CD4-positive, alpha-beta T cell treated with Interleukin-17A for 4 hours (primary cell): ENCODE measurements at regions not wholly inside any gene's neighbourhood (a gene's known extent, or its start where the extent isn't known, plus 50 kb on each side); places are given as distances from the start of the nearest gene placed in this dataset.
A peak's percentile ranks its signal among the peaks of the same experiment; 100 is the strongest.

ENCODE experiments used
- DNase-seq: peaks from one replicate; pipeline ENCODE4 v3.0.0-alpha.2; 2020; ENCODE audit warnings: mixed read lengths

GRCh38 chr7:32428546-32428945 is 61.6 kb downstream of the LSM5 start:
- no peak for DNase-seq

DNA sequence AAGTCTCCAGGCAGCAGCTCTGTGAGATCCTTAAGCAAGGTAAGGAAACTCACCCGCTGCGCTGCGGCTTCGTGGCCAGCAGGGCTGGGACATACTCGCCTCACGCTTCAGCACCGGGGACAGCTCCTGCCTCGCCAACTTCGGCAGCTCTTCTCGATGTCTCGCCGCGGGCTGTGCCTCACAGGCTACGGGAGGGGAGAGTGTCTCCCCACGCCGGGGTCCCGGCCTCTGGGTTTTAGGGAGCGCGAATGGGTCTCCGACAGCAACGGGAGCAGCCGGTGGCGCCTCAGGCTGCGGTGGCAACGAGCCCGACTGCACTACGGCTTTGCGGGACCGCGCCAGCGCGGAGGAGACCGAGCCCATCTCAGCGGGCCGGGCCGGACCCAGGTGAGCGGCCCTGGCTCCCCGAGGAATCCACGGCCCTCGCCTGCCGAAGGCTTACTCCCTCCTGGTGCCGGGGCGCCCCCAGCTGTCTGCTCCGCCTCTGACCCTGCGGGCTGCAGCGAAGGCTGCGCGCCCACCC is 62.4 kb downstream of the LSM5 start:
- peak; percentile 56 for DNase-seq

GRCh38 chr7:32416846-32417245 is 73.3 kb downstream of the LSM5 start:
- no peak for DNase-seq

DNA sequence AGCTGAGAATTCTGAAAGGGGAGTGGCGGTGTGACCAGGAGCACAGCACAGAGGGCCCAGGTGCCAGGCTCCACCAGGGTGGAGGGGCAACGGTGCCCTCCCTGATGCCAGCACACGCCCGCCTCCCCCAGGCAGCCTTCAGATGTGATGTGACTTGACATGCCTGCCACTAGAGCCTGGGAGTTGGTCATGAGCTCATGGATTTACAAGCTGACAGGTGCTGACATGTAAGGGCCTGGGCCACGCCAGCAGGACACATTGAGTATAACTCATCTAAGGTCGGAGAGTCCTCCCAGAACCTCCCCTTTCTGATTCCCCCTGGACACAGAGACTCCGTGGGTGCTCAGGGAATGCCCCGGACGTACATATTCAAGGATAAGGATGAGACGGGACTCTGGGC is 74.2 kb downstream of the LSM5 start:
- no peak for DNase-seq

DNA sequence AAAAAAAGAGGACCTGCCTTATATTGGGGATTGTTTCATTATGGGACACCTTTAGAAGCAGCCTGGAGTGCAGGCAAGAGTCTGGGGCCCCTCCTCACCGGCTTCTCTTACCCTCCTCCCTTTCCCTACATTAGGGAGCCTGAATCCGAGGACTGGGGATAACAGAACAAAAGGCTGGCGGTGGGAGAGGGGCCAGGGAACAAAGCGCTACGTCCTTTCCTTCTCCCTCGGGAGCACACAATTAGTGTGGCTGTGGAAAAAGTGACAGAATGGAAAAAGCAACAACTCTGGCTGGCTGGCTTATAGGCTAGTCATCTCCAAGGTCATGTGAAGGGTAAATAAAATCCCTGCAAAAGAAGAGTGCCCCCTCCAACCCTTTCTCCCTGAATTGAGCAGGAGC is 74.7 kb downstream of the LSM5 start:
- no peak for DNase-seq

DNA sequence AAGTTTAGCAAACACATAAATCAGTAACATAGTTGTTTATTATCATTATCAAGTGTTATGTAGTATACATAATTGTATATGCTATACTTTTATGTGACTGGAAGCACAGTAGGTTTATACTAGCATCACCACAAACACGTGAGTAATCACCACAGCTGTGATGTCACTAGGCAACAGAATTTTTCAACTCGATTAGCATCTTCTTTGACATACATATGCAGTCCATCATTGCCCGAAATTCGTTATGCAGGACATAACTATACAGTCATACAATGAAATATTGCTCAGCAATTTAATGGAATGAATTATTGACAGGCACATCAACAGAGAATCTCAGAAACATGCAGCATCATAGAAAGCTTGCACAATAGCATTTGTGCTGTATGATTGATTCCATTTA is 77.7 kb downstream of the LSM5 start:
- DNase-seq: no peak

DNA sequence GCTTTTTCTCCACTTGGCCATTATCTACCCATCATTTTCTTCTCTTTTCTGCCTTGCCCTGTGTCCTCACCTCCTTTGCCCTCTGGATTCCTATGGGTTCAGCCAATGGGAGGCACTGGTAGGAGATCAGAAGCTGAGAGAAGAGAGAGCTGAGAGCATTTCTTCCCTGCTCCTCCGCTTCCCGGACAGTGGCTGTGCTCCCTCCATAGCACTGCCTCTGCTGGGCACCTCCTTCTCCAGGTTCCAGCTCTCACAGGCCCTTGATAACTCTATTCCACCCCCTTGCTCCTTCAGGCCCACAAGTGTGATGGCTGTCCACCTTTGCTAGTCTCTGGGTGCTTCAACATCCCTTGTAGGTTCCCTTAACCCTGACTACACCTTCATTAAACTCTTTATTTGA is 79.6 kb downstream of the LSM5 start:
- DNase-seq: no peak

- DNase-seq: no peak
Observed at GRCh38 chr7:32406386-32406785, 83.8 kb downstream of the LSM5 start.

DNA sequence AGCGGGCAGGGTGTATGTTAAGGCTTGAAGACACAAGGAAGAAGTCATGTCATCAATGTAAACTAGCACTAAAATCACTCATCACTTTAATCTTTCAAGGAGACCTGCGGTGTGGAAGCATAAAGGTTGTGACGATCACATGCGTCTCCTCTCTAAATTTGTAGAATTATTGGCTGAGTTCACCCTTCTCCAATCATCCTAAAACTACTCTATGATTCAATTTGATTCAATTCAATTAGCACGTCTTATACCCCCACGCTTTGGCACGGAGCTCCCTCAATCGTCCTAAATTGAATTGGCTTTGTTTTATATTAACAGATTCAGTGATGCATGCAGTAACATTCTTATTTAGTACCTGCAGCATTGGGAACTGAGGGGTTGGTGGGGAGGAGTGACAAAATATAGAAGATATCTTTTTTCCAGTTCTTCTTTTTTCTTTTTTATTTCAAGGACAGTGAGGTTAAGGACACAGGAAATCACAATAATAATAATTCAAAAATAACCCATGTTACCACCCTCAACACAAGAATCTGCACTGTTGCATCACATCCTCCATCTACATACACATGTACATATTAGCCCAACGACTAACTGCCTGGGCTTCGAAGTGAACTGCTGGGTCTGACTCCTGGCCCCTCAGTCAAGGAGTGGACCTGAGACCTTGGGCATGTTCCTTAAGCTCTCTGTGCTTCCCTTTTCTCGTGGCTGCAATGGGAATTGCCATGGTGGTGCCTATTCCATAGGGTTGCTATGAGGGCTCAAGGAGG is 86.5 kb downstream of the LSM5 start:
- DNase-seq: no peak

- DNase-seq: no peak
Observed at GRCh38 chr7:32400676-32401075, 89.5 kb downstream of the LSM5 start.

- no peak for DNase-seq
Observed at GRCh38 chr7:32399311-32399710, 90.9 kb downstream of the LSM5 start.

GRCh38 chr7:32395168-32395567 is 95.0 kb downstream of the LSM5 start:
- DNase-seq: no peak

DNA sequence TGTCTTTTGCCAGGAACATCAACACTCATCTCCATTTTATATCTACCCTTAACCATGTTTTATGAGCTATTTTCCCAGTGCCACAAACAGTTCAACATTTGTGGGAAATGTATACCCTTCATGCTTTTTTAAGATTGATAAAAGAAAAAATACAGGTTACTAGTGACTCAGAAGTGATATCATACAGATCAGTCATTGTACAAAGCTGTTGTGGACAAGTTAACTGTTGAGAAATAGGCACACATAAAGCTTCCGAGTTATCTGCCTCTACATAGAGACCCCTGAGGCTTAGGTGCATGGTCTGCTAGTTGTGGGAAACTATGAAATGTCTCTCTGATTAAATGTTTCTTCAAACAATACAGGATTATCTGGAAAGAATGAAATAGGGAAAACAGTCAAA is 96.3 kb downstream of the LSM5 start:
- no peak for DNase-seq

DNA sequence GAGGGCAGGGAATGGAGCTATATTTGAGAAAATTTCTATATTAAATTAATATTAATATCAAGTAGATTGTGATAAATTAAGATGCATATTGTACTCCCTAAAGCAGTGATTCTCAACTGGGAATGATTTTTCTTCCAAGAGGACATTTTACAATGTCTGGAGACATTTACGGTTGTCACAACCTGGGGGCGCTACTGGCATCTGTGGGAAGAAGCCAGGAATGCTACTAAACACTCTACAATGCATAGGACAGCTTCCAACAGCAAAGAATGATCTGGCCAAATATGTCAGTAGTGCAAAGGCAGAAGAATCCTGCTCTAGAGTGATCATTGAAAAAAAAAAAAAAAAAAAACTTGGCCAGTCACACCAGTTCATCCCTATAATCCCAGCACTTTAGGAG is 100.0 kb downstream of the LSM5 start:
- DNase-seq: no peak

DNA sequence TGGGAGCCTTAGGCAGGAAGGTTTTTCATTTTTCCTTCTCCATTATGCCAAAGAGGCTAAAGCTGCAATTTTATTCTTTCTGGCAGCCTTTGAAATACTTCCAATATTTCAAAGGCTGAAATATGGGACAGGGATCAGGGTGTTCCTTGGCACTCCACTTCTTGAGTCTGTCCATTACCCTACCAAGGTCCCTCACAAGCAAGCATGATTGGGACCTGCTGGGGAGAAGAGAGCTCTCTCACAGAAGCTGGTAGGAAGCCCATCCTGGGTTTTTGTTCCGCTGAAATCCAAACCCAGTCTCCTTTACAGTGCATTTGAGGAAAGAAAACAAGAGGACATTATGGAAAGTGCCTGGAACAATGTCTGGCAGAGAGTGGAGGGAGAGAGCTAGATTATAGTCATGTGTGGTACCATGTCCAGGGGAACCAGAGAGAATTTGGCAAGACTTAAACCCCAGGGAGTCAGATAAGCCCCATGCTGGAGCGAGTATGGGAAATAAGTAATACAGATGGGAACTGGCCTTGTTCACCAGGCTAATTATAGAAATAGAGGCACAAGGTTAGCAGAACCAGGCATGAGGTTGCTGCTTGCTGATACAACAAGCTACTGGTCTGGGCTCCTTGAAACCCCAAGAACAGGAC is 104.7 kb downstream of the LSM5 start:
- no peak for DNase-seq

GRCh38 chr7:32381024-32381601 is 109.1 kb downstream of the LSM5 start:
- DNase-seq: no peak

- DNase-seq: no peak
Observed at GRCh38 chr7:32379510-32380112, 110.6 kb downstream of the LSM5 start.

DNA sequence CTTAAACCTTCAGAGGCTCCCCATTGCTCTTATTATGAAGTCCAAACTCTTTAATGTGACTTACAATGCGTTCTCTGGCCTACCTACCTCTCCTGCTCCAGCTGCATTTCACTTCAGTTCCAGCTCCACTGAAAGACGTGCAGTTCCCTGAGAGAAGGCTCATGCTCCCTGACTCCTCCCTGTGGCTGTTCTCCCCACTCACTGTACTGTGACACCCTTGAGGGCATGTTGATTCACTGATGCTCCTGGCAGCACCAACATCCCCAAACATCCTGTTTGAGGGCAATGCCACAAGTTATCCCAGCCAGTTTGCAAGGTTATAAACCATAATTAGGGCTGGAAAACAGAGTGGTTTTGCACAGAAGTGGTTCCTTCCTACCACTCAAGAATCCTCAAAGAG is 111.2 kb downstream of the LSM5 start:
- DNase-seq: no peak

DNA sequence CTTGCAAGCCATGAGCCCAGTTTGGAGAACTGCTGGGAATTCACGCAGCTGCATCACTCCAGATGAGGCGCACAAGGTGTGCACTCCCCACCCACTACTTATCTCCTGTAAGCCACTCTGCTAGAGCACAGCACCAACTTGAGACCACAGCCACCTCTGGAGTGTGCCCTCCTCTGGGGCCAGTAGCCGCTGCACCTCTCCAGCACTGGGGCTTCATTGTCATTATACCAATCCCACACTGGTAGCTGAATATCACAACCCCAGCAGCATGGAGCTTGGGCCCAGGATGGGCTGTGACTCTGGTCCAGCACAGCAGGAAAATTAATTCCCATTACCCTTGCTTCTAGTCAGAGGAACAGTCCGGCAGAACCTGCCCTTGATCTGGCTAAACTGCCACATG is 125.6 kb downstream of the LSM5 start:
- no peak for DNase-seq

- DNase-seq: no peak
Observed at GRCh38 chr7:32360127-32360526, 130.1 kb downstream of the LSM5 start.

DNA sequence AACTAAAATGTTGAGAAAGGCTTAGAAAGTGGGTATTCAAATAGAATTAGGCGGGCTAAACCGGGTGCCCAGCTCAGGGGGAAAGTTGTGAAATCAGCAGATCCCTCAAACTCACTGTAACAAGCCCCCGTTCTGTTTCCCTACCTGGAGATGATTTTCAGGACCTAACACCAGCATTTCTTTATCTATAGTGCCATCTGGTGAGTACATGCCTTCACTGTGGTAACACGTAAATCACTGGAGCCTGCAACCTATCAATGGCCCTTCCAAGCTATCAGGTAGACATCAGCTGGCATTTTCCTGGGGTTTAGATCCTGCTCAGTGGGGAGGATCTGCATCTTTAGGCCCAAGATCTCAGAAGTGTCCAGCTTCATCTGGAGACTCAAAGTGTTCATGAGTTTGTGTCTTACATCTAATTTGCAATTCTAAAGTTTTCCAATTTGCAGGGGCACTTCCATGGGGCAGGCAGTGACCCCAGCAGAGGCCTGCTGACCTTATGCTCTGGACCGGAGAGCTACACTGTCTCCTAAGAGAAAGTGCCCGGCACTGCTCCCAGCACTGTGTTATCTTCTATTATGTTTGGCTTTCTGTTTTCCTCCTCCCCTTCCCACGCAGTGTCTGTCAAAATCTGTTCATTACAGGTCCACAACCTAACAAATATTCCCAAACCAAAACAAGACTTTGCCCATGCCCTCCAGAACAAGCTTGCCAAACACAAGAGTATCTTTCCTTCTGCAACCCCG is 132.5 kb downstream of the LSM5 start:
- DNase-seq: no peak

DNA sequence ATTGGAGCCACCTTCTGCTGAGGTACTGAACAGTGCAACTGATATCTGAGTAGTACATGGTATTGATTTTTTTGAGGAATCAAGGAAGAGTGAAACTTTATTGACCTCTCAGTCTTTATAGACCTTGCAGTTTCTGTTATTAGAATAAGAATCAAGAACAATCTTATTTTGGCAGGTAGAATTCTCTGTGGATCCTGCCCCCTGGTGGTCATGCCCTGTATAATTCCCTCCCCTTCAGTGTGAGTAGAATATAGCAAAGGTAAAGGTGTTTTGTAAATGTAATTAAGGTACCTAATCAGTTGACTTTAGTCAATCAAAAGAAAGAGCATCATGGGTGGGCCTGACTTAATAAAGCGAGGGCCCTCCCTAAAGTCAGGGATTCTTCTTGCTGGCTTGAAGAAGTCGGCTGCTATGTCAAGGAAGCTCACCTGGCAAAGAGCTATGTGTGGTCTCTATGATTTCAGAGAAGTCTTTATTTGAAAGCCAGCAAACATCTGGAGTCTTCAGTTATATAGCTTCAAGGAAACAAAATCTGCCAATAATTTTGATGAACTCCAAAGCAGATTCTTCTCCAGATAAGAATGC is 142.8 kb downstream of the LSM5 start:
- DNase-seq: peak; percentile 14

GRCh38 chr7:32346253-32346652 is 143.9 kb downstream of the LSM5 start:
- no peak for DNase-seq
